GM12878 (cell line): ENCODE measurements at regions not wholly inside any gene's neighbourhood (a gene's known extent, or its start where the extent isn't known, plus 50 kb on each side); places are given as distances from the start of the nearest gene placed in this dataset.

Experiments
- ATAC-seq: fragments of 200-7000 bp; cut with Tn5 transposase; 3 replicates; pipeline ENCODE4 v1.9.1; 2020; ENCODE audit warnings: mild to moderate bottlenecking, moderate library complexity
- BruUV-seq: library from RNA; stranded (reverse); fragments of 400-500 nt; replicated peaks from 2 replicates; lab custom pipeline; 2021; lab: Mats Ljungman, UMichigan
- CTCF ChIA-PET: fragments of 300-600 bp; sonication (Branson Sonifier 250); formaldehyde crosslinking; extraction: SDS; loops from one replicate; lab custom pipeline; 2021; ENCODE audit warnings: inconsistent platforms; lab: Yijun Ruan, JAX
- POLR2A ChIA-PET: fragments of 350-600 bp; formaldehyde crosslinking; extraction: SDS; loops from one replicate; lab custom pipeline; 2021; ENCODE audit warnings: inconsistent platforms; lab: Charles Lee
- RAD21 ChIA-PET: fragments of 300-600 bp; sonication (Branson Sonifier 250); formaldehyde crosslinking; loops from one replicate; lab custom pipeline; 2023; ENCODE audit warnings: antibody characterized with exemption; ENCODE audit not compliant: unreplicated experiment; lab: Charles Lee
- SMC1A ChIA-PET: fragments of 300-600 bp; sonication (Branson Sonifier 250); formaldehyde crosslinking; loops from one replicate; lab custom pipeline; 2023; ENCODE audit not compliant: unreplicated experiment, uncharacterized antibody; lab: Charles Lee
- DNase-seq: peaks from one replicate; pipeline ENCODE4 v3.0.0-alpha.2; 2011; ENCODE audit warnings: low read depth, low spot score
- FAIRE-seq: peaks from 3 replicates; lab custom pipeline; 2011; peaks lifted over from hg19 to GRCh38; lab: Jason Lieb, UNC
- H2AFZ ChIP-seq: 2 replicates; pipeline ENCODE4 v1.6.0; 2011; ENCODE audit warnings: low read depth, low read length, control low read depth; ENCODE audit not compliant: control insufficient read depth
- H3K27ac ChIP-seq: 2 replicates; pipeline ENCODE4 v1.5.1; 2011; ENCODE audit warnings: control low read depth; ENCODE audit not compliant: control insufficient read depth, insufficient read depth
- H3K27me3 ChIP-seq, 2 experiments: replicated peaks in 1 of 2; 2 replicates each; pipeline versions ENCODE4 v1.6.0 to v1.6.1; 2011; ENCODE audit warnings: low read length in 1 of 2; ENCODE audit not compliant: control insufficient read depth in 2 of 2, insufficient read depth in 2 of 2
- H3K36me3 ChIP-seq, 2 experiments: 2 replicates each; pipeline ENCODE4 v1.5.1; 2011; ENCODE audit warnings: low read length in 1 of 2; ENCODE audit not compliant: control insufficient read depth in 2 of 2, insufficient read depth in 2 of 2
- H3K4me1 ChIP-seq: 2 replicates; pipeline ENCODE4 v1.6.1; 2011; ENCODE audit warnings: mild to moderate bottlenecking, low read length, moderate library complexity, mixed read lengths; ENCODE audit not compliant: control insufficient read depth, insufficient read depth
- H3K4me2 ChIP-seq: 2 replicates; pipeline ENCODE4 v1.6.0; 2011; ENCODE audit warnings: control low read depth; ENCODE audit not compliant: control insufficient read depth, insufficient read depth
- H3K4me3 ChIP-seq: fragments of 200-600 bp; sonication (generic); 2 replicates; pipeline ENCODE4 v1.5.1; 2016
- H3K79me2 ChIP-seq: 2 replicates; pipeline ENCODE4 v1.6.0; 2011; ENCODE audit warnings: low read length; ENCODE audit not compliant: control insufficient read depth, insufficient read depth
- H3K9ac ChIP-seq: 2 replicates; pipeline ENCODE4 v1.8.0; 2011; ENCODE audit warnings: low read length, control low read depth, mixed read lengths; ENCODE audit not compliant: control insufficient read depth, insufficient read depth
- H3K9me3 ChIP-seq: replicated peaks from 3 replicates; pipeline ENCODE4 v1.5.1; 2011; ENCODE audit warnings: mild to moderate bottlenecking, low read length; ENCODE audit not compliant: control insufficient read depth, insufficient read depth
- H4K20me1 ChIP-seq: 2 replicates; pipeline ENCODE4 v1.6.0; 2011; ENCODE audit not compliant: control insufficient read depth, insufficient read depth
- BMI1 ChIP-seq: fragments of 450-650 bp; IDR thresholded peaks from 2 replicates; pipeline ENCODE4 v1.6.1; 2016; ENCODE audit warnings: mild to moderate bottlenecking, moderate library complexity, borderline replicate concordance
- CBX3 ChIP-seq: fragments of 200-600 bp; sonication (generic); IDR thresholded peaks from 2 replicates; pipeline ENCODE4 v1.6.1; 2016; ENCODE audit warnings: low read depth, borderline replicate concordance
- CBX5 ChIP-seq: sonication (generic); IDR thresholded peaks from 2 replicates; pipeline ENCODE4 v1.6.1; 2016; ENCODE audit warnings: low read depth, moderate library complexity, mild to moderate bottlenecking, inconsistent platforms
- CEBPB ChIP-seq, 2 experiments: fragments of 150-350 bp in 1 of 2; IDR thresholded peaks; 2 replicates each; pipeline ENCODE4 v1.6.1; 2012 to 2014; ENCODE audit warnings: low read depth in 2 of 2, low read length in 2 of 2, borderline replicate concordance in 1 of 2, inconsistent platforms in 1 of 2
- CREM ChIP-seq: IDR thresholded peaks from 2 replicates; pipeline ENCODE4 v1.6.1; 2014; ENCODE audit warnings: antibody characterized with exemption, low read depth
- DPF2 ChIP-seq: fragments of 450-650 bp; IDR thresholded peaks from 2 replicates; pipeline ENCODE4 v1.6.1; 2017; ENCODE audit warnings: mild to moderate bottlenecking
- FOS ChIP-seq: IDR thresholded peaks from 3 replicates; pipeline ENCODE4 v1.6.1; 2011; ENCODE audit warnings: borderline replicate concordance; ENCODE audit not compliant: insufficient read length; ENCODE audit errors: extremely low read depth
- GABPA ChIP-seq: IDR thresholded peaks from 2 replicates; pipeline ENCODE4 v1.6.1; 2014; ENCODE audit warnings: antibody characterized with exemption, low read depth, mild to moderate bottlenecking, inconsistent platforms
- IKZF1 ChIP-seq: fragments of 450-650 bp; conservative IDR thresholded peaks from 2 replicates; pipeline ENCODE4 v1.6.1; 2017; ENCODE audit warnings: antibody characterized with exemption, mild to moderate bottlenecking
- IKZF2 ChIP-seq, 2 experiments: fragments of 450-650 bp; IDR thresholded peaks; 2 replicates each; pipeline ENCODE4 v1.6.1; 2017; ENCODE audit warnings: mild to moderate bottlenecking in 2 of 2, moderate library complexity in 2 of 2
- JUND ChIP-seq: IDR thresholded peaks from 2 replicates; pipeline ENCODE4 v1.6.1; 2012; ENCODE audit warnings: low read depth, mild to moderate bottlenecking, low read length, improper control_type of control experiment, moderate library complexity
- MXI1 ChIP-seq: fragments of 150-350 bp; IDR thresholded peaks from 2 replicates; pipeline ENCODE4 v1.6.1; 2011; ENCODE audit warnings: low read depth, mild to moderate bottlenecking, inconsistent platforms, low read length, improper control_type of control experiment
- NFXL1 ChIP-seq: fragments of 450-650 bp; IDR thresholded peaks from 2 replicates; pipeline ENCODE4 v1.6.1; 2017; ENCODE audit warnings: antibody characterized with exemption, mild to moderate bottlenecking, borderline replicate concordance
- NFYB ChIP-seq: IDR thresholded peaks from 2 replicates; pipeline ENCODE4 v1.6.1; 2011; ENCODE audit warnings: low read depth, mild to moderate bottlenecking, low read length, improper control_type of control experiment, moderate library complexity; ENCODE audit not compliant: insufficient read depth
- PRDM15 ChIP-seq: fragments of 450-650 bp; formaldehyde crosslinking; IDR thresholded peaks from 2 replicates; pipeline ENCODE4 v1.4.0; 2020; ENCODE audit warnings: mild to moderate bottlenecking, moderate library complexity
- RCOR1 ChIP-seq: conservative IDR thresholded peaks from 2 replicates; pipeline ENCODE4 v1.6.1; 2012; ENCODE audit warnings: low read depth, low read length, improper control_type of control experiment
- STAT1 ChIP-seq: fragments of 450-650 bp; conservative IDR thresholded peaks from 2 replicates; pipeline ENCODE4 v1.6.1; 2014; ENCODE audit warnings: antibody characterized with exemption, mild to moderate bottlenecking
- ZNF217 ChIP-seq: fragments of 450-650 bp; IDR thresholded peaks from 2 replicates; pipeline ENCODE4 v1.6.1; 2017; ENCODE audit warnings: antibody characterized with exemption, mild to moderate bottlenecking
- ZNF24 ChIP-seq: fragments of 450-650 bp; IDR thresholded peaks from 2 replicates; pipeline ENCODE4 v1.6.1; 2017; ENCODE audit warnings: antibody characterized with exemption, mild to moderate bottlenecking
- WGBS: methylation state at CpG from one replicate; pipeline ENCODE4 v1.1.6; 2016; ENCODE audit warnings: low lambda C conversion rate; ENCODE audit not compliant: insufficient replicate concordance, insufficient coverage; ENCODE audit errors: missing lambda C conversion rate; 5-methylcytosine and 5-hydroxymethylcytosine counted together
- in situ Hi-C: fragments of 300-500 bp; cut with MboI; formaldehyde crosslinking; loops from 9 replicates; pipeline ENCODE4 v1.14.3; 2018; ENCODE audit warnings: mixed read lengths
- intact Hi-C: fragments of 100-400 bp; cut with micrococcal nuclease; formaldehyde crosslinking; loops from one replicate; pipeline ENCODE4 v1.14.2; 2022; ENCODE audit not compliant: unreplicated experiment

- ChIA-PET RAD21 (interaction anchor here (1.1 to 2.6 kb wide), 3 partner anchors 20 to 98 kb away, joined by 3 to 22 read pairs (median 5); no protein-coding TSS in a partner anchor), SMC1A (interaction anchor here (1.1 to 2.8 kb wide), 7 partner anchors 12 to 137 kb away, joined by 3 to 31 read pairs (median 3); no protein-coding TSS in a partner anchor), POLR2A (interaction anchor here (1.9 kb wide), 1 partner anchor 21 kb away, joined by 10 read pairs; no protein-coding TSS in a partner anchor), CTCF (interaction anchor here (0.7 to 1.5 kb wide), 3 partner anchors 19 to 89 kb away, joined by 3 read pairs; no protein-coding TSS in a partner anchor)
- ATAC-seq (peak; percentile 86), DNase-seq (no peak), FAIRE-seq (peak; percentile 84)
- Histone ChIP-seq H3K4me3 (no peak overlapping the region), H4K20me1 (no peaks in the 10 kb centered on the region), H3K79me2 (no peaks in the 10 kb centered on the region), H3K4me1 (peaks cover 9% of the 10 kb centered on the region), H3K27ac (no peak overlapping the region), H3K4me2 (0 out of 2 replicates have a peak overlapping the region, but pooled peaks have one; percentile 33), H3K36me3 (no peaks in the 10 kb centered on the region), H3K9ac (no peak overlapping the region), H2AFZ (no peak overlapping the region), H3K9me3 (peaks cover 3% of the 10 kb centered on the region; the same call in 2 of the 3 replicates), H3K27me3 (no peaks in the 10 kb centered on the region)
- in situ Hi-C loops (no loop called here), intact Hi-C loops (no loop called here)
- no TSS peak for BruUV-seq
- WGBS: 50% methylated on average over 8 of the region's 8 CpGs
- peak; percentile 94; the same call in 1 of the 2 replicates for TF ChIP-seq ZNF217
- TF ChIP-seq IKZF1: peak; percentile 46; the same call in 1 of the 2 replicates
- TF ChIP-seq PRDM15 (CRISPR knock-in tag): no peak
- TF ChIP-seq BMI1: no peak
- TF ChIP-seq ZNF24: no peak
- no peak for TF ChIP-seq NFYB
- peak; percentile 46 to 50; a peak in 1 of 4 replicates for TF ChIP-seq IKZF2 (IDR thresholded peaks at IDR 0.05)
- no peak for TF ChIP-seq CBX5
- TF ChIP-seq GABPA: no peak
- TF ChIP-seq FOS: no peak
- no peak for TF ChIP-seq CEBPB (IDR thresholded peaks at IDR 0.05; ENCODE audit: borderline replicate concordance in 1 of 2, low read depth in 2 of 2, low read length in 2 of 2)
- no peak for TF ChIP-seq CBX3
- TF ChIP-seq CREM: no peak
- no peak for TF ChIP-seq JUND
- TF ChIP-seq RCOR1: no peak
- TF ChIP-seq NFXL1: no peak
- no peak for TF ChIP-seq STAT1
- TF ChIP-seq DPF2: no peak
- TF ChIP-seq MXI1: no peak
Measured at GRCh38 chr6:141463237-141463977, 669.3 kb upstream of the GJE1 start.
